ENCODE measurements at regions not wholly inside any gene's neighbourhood (a gene's known extent, or its start where the extent isn't known, plus 50 kb on each side); places are given as distances from the start of the nearest gene placed in this dataset.
"Not testable (repeated sequence)": the region's sequence is repeated elsewhere in the genome, so short reads cannot be mapped to it uniquely, and the experiment has no call there.

DNA sequence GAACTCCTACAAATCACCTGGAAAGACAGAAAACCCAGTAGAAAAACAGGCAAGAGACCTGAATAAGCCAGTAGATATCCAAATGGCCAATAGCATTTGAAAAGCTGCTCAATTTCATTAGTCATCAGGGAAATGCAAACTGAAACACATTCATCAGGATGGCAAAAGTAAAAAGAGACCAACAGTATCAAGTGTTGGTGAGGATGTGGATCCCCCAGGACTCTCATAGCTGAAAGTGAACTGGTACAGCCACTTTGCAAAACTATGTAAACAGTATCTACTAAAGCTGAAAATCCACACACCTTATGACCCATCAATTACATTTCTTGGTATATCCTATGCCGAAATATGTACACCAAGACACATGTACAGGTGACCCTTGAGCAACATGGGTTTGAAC is 180.4 kb upstream of the IRF2BP2 start:
- H3K27ac Mint-ChIP-seq; ATAC-seq; intact Hi-C loops (cut with micrococcal nuclease); H3K4me1 ChIP-seq (ENCODE audit: control insufficient read depth in 2 of 2, insufficient read depth in 2 of 2, low read length in 2 of 2); CTCF ChIA-PET; H3K27ac ChIP-seq (ENCODE audit: low read depth, low read length); H3K9me3 ChIP-seq (ENCODE audit: control insufficient read depth in 2 of 3, low read length in 3 of 3); H3K4me3 Mint-ChIP-seq; H3K36me3 Mint-ChIP-seq; DNase-seq; H3K27me3 ChIP-seq (ENCODE audit: control insufficient read depth in 2 of 2, insufficient read depth in 2 of 2, low read length in 2 of 2); H3K4me3 ChIP-seq (ENCODE audit: low read length); H3K9me3 Mint-ChIP-seq; H3K27me3 Mint-ChIP-seq; H3K4me1 Mint-ChIP-seq; POLR2A ChIA-PET; H3K36me3 ChIP-seq (ENCODE audit: control insufficient read depth in 2 of 3, insufficient read depth in 3 of 3, low read length in 3 of 3): not testable (repeated sequence)

DNA sequence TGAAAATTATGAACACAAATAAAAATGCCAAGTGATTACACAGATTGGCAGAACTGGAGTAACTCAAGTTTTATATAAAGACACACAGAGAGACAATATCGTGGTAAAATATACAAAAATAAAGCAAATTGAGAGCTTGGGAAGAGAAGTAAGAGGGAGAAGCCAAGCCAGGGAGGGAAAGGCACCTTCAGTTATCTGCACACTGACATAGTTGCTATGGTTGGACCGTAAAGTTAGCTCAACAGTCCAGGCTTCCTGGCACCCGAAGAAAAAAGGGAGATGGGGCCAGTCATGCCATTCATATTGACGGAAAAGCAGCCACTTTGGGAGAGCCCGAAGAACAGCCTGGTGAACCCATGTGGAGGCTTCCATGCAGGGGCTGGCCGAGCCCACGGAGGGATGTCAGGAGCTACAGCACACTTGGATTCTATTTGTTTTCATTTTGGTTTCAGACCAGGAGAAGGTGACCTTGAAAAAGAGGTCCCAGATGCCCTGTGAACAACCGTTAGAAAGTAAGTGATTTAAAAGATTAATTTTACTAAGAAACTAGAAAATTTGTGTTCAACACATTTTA is 177.1 kb upstream of the IRF2BP2 start:
- H3K27me3 Mint-ChIP-seq; CTCF ChIA-PET; H3K27me3 ChIP-seq (ENCODE audit: control insufficient read depth in 2 of 2, insufficient read depth in 2 of 2, low read length in 2 of 2); H3K27ac ChIP-seq (ENCODE audit: low read depth, low read length); POLR2A ChIA-PET; H3K36me3 ChIP-seq (ENCODE audit: control insufficient read depth in 2 of 3, insufficient read depth in 3 of 3, low read length in 3 of 3); H3K4me3 ChIP-seq (ENCODE audit: low read length); ATAC-seq; H3K9me3 Mint-ChIP-seq; H3K27ac Mint-ChIP-seq; H3K4me3 Mint-ChIP-seq; H3K4me1 Mint-ChIP-seq; H3K9me3 ChIP-seq (ENCODE audit: control insufficient read depth in 2 of 3, low read length in 3 of 3); H3K4me1 ChIP-seq (ENCODE audit: control insufficient read depth in 2 of 2, insufficient read depth in 2 of 2, low read length in 2 of 2); intact Hi-C loops (cut with micrococcal nuclease); DNase-seq; H3K36me3 Mint-ChIP-seq: not testable (repeated sequence)

DNA sequence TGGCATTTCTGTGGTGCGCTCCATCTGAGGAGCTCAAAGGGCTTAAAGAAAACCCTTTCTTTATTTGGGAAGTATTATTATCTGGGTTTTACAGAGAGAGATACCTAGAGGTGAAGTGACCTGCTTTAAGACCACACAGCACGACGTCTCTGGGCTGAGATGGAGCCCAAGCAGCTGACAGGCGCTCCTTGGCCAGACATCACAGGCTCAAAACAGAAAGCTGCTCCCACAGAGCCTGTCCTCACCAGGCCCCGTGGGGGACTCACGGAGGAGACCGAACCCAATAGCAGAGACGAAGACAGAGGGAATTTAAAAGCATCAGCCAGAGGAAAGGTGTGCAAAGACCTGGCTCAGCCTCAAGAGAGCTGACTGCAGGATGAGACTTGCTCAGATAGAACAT is 175.9 kb upstream of the IRF2BP2 start:
- H3K27ac ChIP-seq (ENCODE audit: low read depth, low read length); DNase-seq; H3K27me3 Mint-ChIP-seq; H3K27me3 ChIP-seq (ENCODE audit: control insufficient read depth in 2 of 2, insufficient read depth in 2 of 2, low read length in 2 of 2); POLR2A ChIA-PET; H3K36me3 ChIP-seq (ENCODE audit: control insufficient read depth in 2 of 3, insufficient read depth in 3 of 3, low read length in 3 of 3); CTCF ChIA-PET; intact Hi-C loops (cut with micrococcal nuclease); ATAC-seq; H3K4me1 Mint-ChIP-seq; H3K4me3 Mint-ChIP-seq; H3K9me3 Mint-ChIP-seq; H3K27ac Mint-ChIP-seq; H3K36me3 Mint-ChIP-seq; H3K4me1 ChIP-seq (ENCODE audit: control insufficient read depth in 2 of 2, insufficient read depth in 2 of 2, low read length in 2 of 2); H3K4me3 ChIP-seq (ENCODE audit: low read length); H3K9me3 ChIP-seq (ENCODE audit: control insufficient read depth in 2 of 3, low read length in 3 of 3): not testable (repeated sequence)

DNA sequence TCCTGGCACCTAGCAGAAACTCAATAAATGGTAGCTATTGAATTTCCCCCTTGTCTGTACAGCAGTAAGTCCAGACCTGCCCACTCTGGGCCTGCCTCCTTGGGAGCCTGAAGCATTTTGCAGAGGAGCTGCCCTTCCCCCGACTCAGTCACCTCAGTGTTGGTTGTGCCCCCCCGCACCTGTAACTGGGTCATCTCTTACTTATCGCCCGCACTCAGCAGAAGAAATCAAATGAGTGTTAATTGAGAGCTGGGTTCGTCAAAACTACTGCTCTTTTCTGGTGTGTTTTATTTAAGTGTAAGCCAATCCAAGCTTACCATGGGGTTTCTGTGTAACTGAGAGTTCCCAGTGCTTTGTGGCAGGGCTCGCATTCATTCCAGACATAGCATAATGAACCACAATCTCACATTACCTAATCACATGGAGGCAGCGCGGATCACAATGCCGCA is 175.5 kb upstream of the IRF2BP2 start:
- POLR2A ChIA-PET; H3K36me3 Mint-ChIP-seq; H3K4me1 ChIP-seq (ENCODE audit: control insufficient read depth in 2 of 2, insufficient read depth in 2 of 2, low read length in 2 of 2); ATAC-seq; H3K4me3 ChIP-seq (ENCODE audit: low read length); H3K9me3 ChIP-seq (ENCODE audit: control insufficient read depth in 2 of 3, low read length in 3 of 3); H3K9me3 Mint-ChIP-seq; H3K4me3 Mint-ChIP-seq; H3K4me1 Mint-ChIP-seq; DNase-seq; CTCF ChIA-PET; intact Hi-C loops (cut with micrococcal nuclease); H3K27ac ChIP-seq (ENCODE audit: low read depth, low read length); H3K27me3 Mint-ChIP-seq; H3K36me3 ChIP-seq (ENCODE audit: control insufficient read depth in 2 of 3, insufficient read depth in 3 of 3, low read length in 3 of 3); H3K27ac Mint-ChIP-seq; H3K27me3 ChIP-seq (ENCODE audit: control insufficient read depth in 2 of 2, insufficient read depth in 2 of 2, low read length in 2 of 2): not testable (repeated sequence)

DNA sequence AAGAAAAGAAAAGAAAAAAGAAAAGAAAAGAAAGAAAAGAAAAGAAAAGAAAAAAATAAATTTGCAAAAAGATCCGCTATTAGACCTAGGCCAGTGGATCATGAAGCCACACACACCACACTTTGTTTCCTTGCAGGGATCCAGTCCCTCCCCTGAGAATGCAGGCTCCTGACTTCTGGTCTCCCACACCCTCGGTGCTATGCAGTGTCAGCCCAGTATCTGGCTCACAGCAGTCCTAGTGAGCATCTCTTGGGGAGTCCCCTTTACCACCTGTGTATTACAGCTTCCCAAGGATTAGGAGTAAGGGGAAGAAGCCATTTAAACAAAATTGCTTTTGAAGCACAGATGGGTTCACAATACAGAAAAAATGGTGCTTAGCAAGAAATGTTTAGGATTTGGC is 174.1 kb upstream of the IRF2BP2 start:
- H3K27ac ChIP-seq (ENCODE audit: low read depth, low read length); H3K4me1 Mint-ChIP-seq; ATAC-seq; CTCF ChIA-PET; H3K27me3 ChIP-seq (ENCODE audit: control insufficient read depth in 2 of 2, insufficient read depth in 2 of 2, low read length in 2 of 2); H3K4me1 ChIP-seq (ENCODE audit: control insufficient read depth in 2 of 2, insufficient read depth in 2 of 2, low read length in 2 of 2); H3K27ac Mint-ChIP-seq; POLR2A ChIA-PET; intact Hi-C loops (cut with micrococcal nuclease); H3K36me3 ChIP-seq (ENCODE audit: control insufficient read depth in 2 of 3, insufficient read depth in 3 of 3, low read length in 3 of 3); H3K4me3 Mint-ChIP-seq; H3K27me3 Mint-ChIP-seq; H3K9me3 ChIP-seq (ENCODE audit: control insufficient read depth in 2 of 3, low read length in 3 of 3); DNase-seq; H3K9me3 Mint-ChIP-seq; H3K4me3 ChIP-seq (ENCODE audit: low read length); H3K36me3 Mint-ChIP-seq: not testable (repeated sequence)

DNA sequence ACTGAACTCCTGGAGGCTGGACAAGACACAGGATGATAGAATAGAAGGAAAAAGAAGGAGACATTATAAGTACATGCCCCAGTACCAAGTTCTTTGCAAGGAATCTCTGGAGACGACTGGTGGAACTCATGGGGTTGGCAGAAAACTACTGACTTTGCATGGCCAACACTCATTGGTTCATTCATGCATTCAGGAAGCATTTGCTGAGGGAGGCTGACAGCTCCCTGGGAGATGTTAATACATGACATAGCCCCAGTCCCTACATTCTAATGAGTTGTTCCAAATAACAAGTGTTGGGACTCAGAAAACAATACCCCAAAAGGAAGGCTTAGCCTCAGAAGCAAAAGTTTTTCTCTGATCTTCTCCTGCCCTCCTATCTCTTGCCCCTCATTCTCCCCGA is 172.8 kb upstream of the IRF2BP2 start:
- Mint-ChIP-seq H3K9me3 (no peaks in the 10 kb centered on the region), H3K27ac (no peak overlapping the region), H3K36me3 (no peaks in the 10 kb centered on the region), H3K4me1 (no peaks in the 10 kb centered on the region), H3K4me3 (no peak overlapping the region), H3K27me3 (no peaks in the 10 kb centered on the region)
- peaks cover 0 to 7% of the 10 kb centered on the region in 2 donors for H3K4me1 ChIP-seq (ENCODE audit: control insufficient read depth in 2 of 2, insufficient read depth in 2 of 2, low read length in 2 of 2)
- no peaks in the 10 kb centered on the region for H3K9me3 ChIP-seq (ENCODE audit: control insufficient read depth in 2 of 3, low read length in 3 of 3)
- no peak overlapping the region for H3K27ac ChIP-seq (ENCODE audit: low read depth, low read length)
- no peak overlapping the region for H3K4me3 ChIP-seq (ENCODE audit: low read length)
- POLR2A ChIA-PET, result no interaction called here
- ATAC-seq (no peak), DNase-seq (no peak)
- no peaks in the 10 kb centered on the region for H3K27me3 ChIP-seq (ENCODE audit: control insufficient read depth in 2 of 2, insufficient read depth in 2 of 2, low read length in 2 of 2)
- CTCF ChIA-PET, result no interaction called here
- intact Hi-C loops (cut with micrococcal nuclease), result no loop called here
- no peaks in the 10 kb centered on the region for H3K36me3 ChIP-seq (ENCODE audit: control insufficient read depth in 2 of 3, insufficient read depth in 3 of 3, low read length in 3 of 3)

DNA sequence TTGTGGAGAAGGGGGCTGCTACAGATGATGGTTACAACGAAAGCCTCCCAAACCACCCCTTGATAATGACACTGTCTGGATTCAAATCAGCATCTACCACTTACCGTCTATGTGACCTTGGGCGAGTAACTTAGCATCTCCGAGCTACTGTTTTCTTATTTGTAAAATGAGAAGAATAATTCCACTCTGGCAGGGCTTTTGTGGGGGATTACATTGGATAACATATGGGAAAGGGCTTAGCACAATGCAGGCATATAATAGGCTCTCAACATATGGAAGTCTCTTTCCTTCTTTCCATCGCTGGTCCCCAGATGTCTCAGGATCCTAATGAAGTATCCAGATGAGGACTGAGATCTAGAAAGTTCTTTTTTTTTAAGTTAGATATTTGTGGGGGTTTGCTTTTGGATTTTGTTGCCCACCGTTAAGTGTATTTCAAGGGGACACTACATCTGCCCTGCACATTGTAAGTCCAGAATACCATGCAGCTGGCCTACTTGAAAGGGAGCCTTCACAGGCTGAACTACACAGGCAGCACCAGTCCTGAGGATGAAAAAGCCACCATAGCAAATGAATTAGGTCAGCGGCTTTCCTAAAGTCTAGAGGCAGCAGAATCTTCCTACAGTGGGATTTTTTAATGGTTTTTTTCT is 172.2 kb upstream of the IRF2BP2 start:
- ChIA-PET POLR2A (interaction anchor here (0.6 kb wide), 1 partner anchor 166 kb away, joined by 5 read pairs; no protein-coding TSS in a partner anchor), CTCF (no interaction called here)
- no peaks in the 10 kb centered on the region for H3K36me3 Mint-ChIP-seq
- DNase-seq (no peak), ATAC-seq (no peak)
- H3K4me1 ChIP-seq (ENCODE audit: control insufficient read depth in 2 of 2, insufficient read depth in 2 of 2, low read length in 2 of 2), result peaks cover 0 to 8% of the 10 kb centered on the region in 2 donors
- no peak overlapping the region for H3K27ac ChIP-seq (ENCODE audit: low read depth, low read length)
- intact Hi-C loops (cut with micrococcal nuclease), result no loop called here
- no peak overlapping the region for H3K27ac Mint-ChIP-seq
- no peak overlapping the region for H3K4me3 ChIP-seq (ENCODE audit: low read length)
- no peaks in the 10 kb centered on the region for H3K9me3 Mint-ChIP-seq
- H3K9me3 ChIP-seq (ENCODE audit: control insufficient read depth in 2 of 3, low read length in 3 of 3), result no peaks in the 10 kb centered on the region
- no peaks in the 10 kb centered on the region for H3K36me3 ChIP-seq (ENCODE audit: control insufficient read depth in 2 of 3, insufficient read depth in 3 of 3, low read length in 3 of 3)
- H3K27me3 ChIP-seq (ENCODE audit: control insufficient read depth in 2 of 2, insufficient read depth in 2 of 2, low read length in 2 of 2), result no peaks in the 10 kb centered on the region
- H3K4me3 Mint-ChIP-seq, result no peak overlapping the region
- no peaks in the 10 kb centered on the region for H3K27me3 Mint-ChIP-seq
- H3K4me1 Mint-ChIP-seq, result no peaks in the 10 kb centered on the region
